ENCODE measurements at regions not wholly inside any gene's neighbourhood (a gene's known extent, or its start where the extent isn't known, plus 50 kb on each side); places are given as distances from the start of the nearest gene placed in this dataset.
"Not testable (repeated sequence)": the region's sequence is repeated elsewhere in the genome, so short reads cannot be mapped to it uniquely, and the experiment has no call there.

DNA sequence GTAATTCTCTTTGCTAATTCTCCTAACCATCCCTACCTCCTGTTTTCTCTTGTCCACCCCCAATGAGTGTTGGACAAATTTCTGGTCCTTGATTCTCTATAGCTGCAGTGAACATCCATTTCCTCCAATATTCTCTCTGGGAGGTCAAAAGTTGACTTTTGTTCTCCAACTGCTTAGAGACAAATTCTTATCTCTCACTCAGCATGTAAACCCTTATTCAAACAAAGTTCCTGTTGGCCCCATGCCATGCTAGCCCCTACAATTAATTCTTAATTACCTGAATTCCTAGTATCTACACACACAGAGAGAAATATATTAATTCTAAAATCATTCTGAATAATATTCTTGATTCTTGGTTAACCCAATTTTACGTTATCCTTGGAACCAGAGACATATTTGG lies 472.9 kb upstream of the ACTBL2 start:
- DNase-seq (ENCODE audit: low read depth, low spot score) = no peak

- DNase-seq (ENCODE audit: low read depth, low spot score) = no peak
Measured at GRCh38 chr5:57953792-57954191, 471.2 kb upstream of the ACTBL2 start.

GRCh38 chr5:57950616-57951228 lies 468.1 kb upstream of the ACTBL2 start:
- no peak for DNase-seq (ENCODE audit: low read depth, low spot score)

GRCh38 chr5:57948091-57948490 lies 465.5 kb upstream of the ACTBL2 start:
- no peak for DNase-seq (ENCODE audit: low read depth, low spot score)

- DNase-seq (ENCODE audit: low read depth, low spot score) = no peak
Measured at GRCh38 chr5:57947181-57947580, 464.6 kb upstream of the ACTBL2 start.

GRCh38 chr5:57940879-57941278 lies 458.3 kb upstream of the ACTBL2 start:
- no peak for DNase-seq (ENCODE audit: low read depth, low spot score)

- DNase-seq (ENCODE audit: low read depth, low spot score) = no peak
Measured at GRCh38 chr5:57940236-57940635, 457.6 kb upstream of the ACTBL2 start.

GRCh38 chr5:57939771-57940170 lies 457.2 kb upstream of the ACTBL2 start:
- no peak for DNase-seq (ENCODE audit: low read depth, low spot score)

GRCh38 chr5:57939335-57939734 lies 456.7 kb upstream of the ACTBL2 start:
- no peak for DNase-seq (ENCODE audit: low read depth, low spot score)

GRCh38 chr5:57938174-57938557 lies 455.6 kb upstream of the ACTBL2 start:
- DNase-seq (ENCODE audit: low read depth, low spot score) = no peak

GRCh38 chr5:57937501-57938173 lies 455.0 kb upstream of the ACTBL2 start:
- DNase-seq (ENCODE audit: low read depth, low spot score) = no peak

DNA sequence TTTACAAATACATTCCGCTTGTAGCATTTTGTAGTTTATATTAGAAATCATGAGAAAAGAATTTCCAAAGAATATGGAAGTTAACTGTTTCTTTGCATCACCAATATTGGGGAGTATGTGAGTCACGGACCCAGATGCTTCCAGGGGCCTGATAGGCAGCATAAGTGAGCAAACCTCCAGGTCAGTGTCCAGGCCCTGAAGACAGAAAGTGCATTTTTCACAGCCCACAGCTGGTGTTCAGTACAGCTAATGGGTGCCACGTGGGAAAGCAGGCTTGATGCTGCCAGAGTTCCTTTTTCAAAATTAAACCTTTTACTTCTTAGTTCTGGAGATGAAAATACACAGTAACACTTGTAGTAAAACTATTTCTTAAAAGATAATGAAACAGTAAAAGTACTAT lies 454.4 kb upstream of the ACTBL2 start:
- DNase-seq (ENCODE audit: low read depth, low spot score) = no peak

DNA sequence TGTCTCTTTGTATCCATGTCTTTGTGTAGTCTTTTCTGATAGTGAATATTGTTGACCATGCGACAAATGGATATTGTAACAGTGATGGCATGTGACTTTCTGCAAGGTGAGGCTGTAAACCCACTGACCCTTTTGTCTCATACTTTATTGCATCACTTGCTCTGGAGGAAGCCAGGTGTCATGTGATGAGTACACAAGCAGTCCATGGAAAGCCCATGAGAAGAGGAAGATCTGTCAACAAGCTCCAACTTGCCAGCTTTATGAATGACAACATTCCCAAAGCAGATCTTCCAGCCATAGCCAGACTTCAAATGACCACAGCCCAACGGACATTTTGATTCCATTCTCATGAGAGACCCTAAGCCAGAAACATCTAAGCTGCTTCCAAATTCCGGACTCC lies 450.1 kb upstream of the ACTBL2 start:
- DNase-seq (ENCODE audit: low read depth, low spot score) = no peak

- no peak for DNase-seq (ENCODE audit: low read depth, low spot score)
Measured at GRCh38 chr5:57931807-57932206, 449.2 kb upstream of the ACTBL2 start.

- DNase-seq (ENCODE audit: low read depth, low spot score) = no peak
Measured at GRCh38 chr5:57931352-57931751, 448.7 kb upstream of the ACTBL2 start.

DNA sequence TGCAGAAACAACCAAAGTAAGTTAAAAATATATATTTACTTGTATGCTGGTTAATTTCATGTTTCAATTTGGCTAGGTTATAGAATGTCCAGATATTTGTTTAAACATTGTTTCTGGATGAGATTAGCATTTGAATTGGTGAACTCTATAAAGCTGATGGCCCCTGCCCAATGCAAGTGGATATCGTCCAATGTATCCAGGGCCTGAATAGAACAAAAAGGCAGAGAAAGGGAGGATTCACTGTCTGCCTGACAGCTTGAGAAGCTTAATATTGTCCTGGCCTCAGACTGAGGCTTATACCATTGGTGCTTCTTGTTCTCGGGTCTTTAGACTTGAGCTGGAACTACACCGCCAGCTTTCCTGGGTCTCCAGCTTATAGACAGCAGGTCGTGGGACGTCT lies 446.7 kb upstream of the ACTBL2 start:
- DNase-seq (ENCODE audit: low read depth, low spot score) = no peak

GRCh38 chr5:57923094-57923493 lies 440.5 kb upstream of the ACTBL2 start:
- not testable (repeated sequence) for DNase-seq (ENCODE audit: low read depth, low spot score)

- DNase-seq (ENCODE audit: low read depth, low spot score) = no peak
Measured at GRCh38 chr5:57917004-57917403, 434.4 kb upstream of the ACTBL2 start.

- DNase-seq (ENCODE audit: low read depth, low spot score) = no peak
Measured at GRCh38 chr5:57915536-57915935, 432.9 kb upstream of the ACTBL2 start.

DNA sequence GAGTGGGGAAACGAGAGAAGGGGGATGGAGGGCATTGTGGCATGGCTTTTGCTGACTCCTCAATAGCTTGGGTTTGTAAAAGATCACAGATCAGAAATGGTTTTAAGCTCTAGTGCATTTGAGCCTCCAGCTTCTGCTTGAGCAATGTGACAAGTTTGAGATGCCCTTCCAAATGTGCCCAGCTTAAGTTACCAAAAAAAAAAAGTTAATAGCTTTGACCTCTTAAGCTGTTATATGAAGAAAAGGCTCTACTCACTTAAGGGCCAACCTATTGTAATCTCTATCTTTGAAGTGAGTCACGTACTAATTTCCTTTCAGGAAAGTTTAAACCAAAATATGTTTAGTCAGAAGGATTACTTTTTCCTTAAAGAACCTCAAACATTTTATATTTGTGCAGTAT lies 428.8 kb upstream of the ACTBL2 start:
- no peak for DNase-seq (ENCODE audit: low read depth, low spot score)

DNA sequence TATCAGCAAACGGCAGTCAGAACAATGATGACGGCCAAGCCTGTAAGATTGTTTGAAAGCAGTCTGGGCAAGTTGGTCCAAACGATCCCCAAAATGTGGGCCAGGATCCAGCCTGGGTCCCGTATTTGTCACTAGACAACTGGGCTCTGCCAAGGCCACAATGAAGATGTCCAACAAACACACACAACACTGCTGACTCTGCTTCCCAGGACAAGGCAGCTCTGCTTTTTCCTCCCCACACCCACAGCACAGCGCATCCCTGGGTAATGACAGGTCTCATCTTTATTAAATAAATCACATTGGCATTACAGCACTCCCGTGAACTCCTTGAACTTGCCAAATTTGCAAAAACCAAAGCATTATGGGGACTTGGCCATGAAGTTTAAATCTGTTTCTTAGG lies 424.1 kb upstream of the ACTBL2 start:
- no peak for DNase-seq (ENCODE audit: low read depth, low spot score)

- no peak for DNase-seq (ENCODE audit: low read depth, low spot score)
Measured at GRCh38 chr5:57903458-57903857, 420.8 kb upstream of the ACTBL2 start.

DNA sequence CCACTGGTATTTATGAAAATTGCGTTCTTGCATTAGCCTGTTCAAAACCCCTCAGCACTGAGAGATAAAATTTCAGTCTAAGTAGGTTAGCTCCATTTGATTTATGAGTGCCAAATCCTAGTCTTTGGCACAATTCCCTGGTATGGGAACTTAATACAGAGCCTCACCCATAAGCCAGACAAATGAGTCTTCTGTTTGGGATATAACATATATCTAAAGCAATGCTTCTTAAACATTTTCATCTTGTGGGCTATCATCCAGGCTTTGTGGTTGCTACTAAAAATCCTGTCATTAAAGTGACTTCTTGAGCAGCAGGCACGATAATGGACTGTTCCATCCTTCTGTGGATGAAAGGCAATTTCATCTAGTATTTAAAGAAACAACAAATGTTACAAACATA lies 419.5 kb upstream of the ACTBL2 start:
- no peak for DNase-seq (ENCODE audit: low read depth, low spot score)

Measured in ELF-1 (cell line).